PC-9 (cell line): ENCODE measurements at regions not wholly inside any gene's neighbourhood (a gene's known extent, or its start where the extent isn't known, plus 50 kb on each side); places are given as distances from the start of the nearest gene placed in this dataset.

Source experiments
- BruUV-seq: library from RNA; stranded (reverse); fragments of 400-500 nt; replicated peaks from 2 replicates; lab custom pipeline; 2021; lab: Mats Ljungman, UMichigan
- CTCF ChIA-PET: fragments of 300-600 bp; sonication (Branson Sonifier 250); formaldehyde crosslinking; loops from one replicate; lab custom pipeline; 2022; ENCODE audit warnings: antibody characterized with exemption; lab: Charles Lee
- POLR2A ChIA-PET: fragments of 300-600 bp; sonication (Branson Sonifier 250); formaldehyde crosslinking; loops from one replicate; lab custom pipeline; 2022; ENCODE audit warnings: antibody characterized with exemption; ENCODE audit not compliant: unreplicated experiment; lab: Charles Lee
- DNase-seq, 2 experiments: peaks; one replicate each; pipeline versions ENCODE4 v3.0.0 to v3.0.0-alpha.2; 2015 to 2022; ENCODE audit warnings: mixed read lengths in 1 of 2
- H2AFZ ChIP-seq: fragments of 200-600 bp; sonication (generic); 2 replicates; pipeline ENCODE4 v1.8.1; 2017; ENCODE audit warnings: antibody characterized with exemption
- H3F3A ChIP-seq: fragments of 200-600 bp; sonication (generic); 2 replicates; pipeline ENCODE4 v1.8.1; 2017; ENCODE audit warnings: antibody characterized with exemption, mild to moderate bottlenecking, low read depth; ENCODE audit not compliant: insufficient read depth
- H3K27ac ChIP-seq: fragments of 200-600 bp; sonication (generic); 2 replicates; pipeline ENCODE4 v1.6.1; 2016; ENCODE audit warnings: mixed run types
- H3K27me3 ChIP-seq: fragments of 200-600 bp; sonication (generic); 2 replicates; pipeline ENCODE4 v1.6.1; 2016; ENCODE audit warnings: low read depth, mixed run types; ENCODE audit not compliant: insufficient read depth
- H3K36me3 ChIP-seq: fragments of 200-600 bp; sonication (generic); 2 replicates; pipeline ENCODE4 v1.6.1; 2016; ENCODE audit warnings: low read depth, mixed run types
- H3K4me1 ChIP-seq: fragments of 200-600 bp; sonication (generic); replicated peaks from 2 replicates; pipeline ENCODE4 v1.6.1; 2016; ENCODE audit warnings: mixed run types; ENCODE audit not compliant: insufficient read depth
- H3K4me2 ChIP-seq: fragments of 200-600 bp; sonication (generic); 2 replicates; pipeline ENCODE4 v1.6.1; 2017; ENCODE audit warnings: mixed run types
- H3K4me3 ChIP-seq: fragments of 200-600 bp; sonication (generic); 2 replicates; pipeline ENCODE4 v1.6.1; 2016; ENCODE audit warnings: mixed run types
- H3K79me2 ChIP-seq: fragments of 200-600 bp; sonication (generic); 2 replicates; pipeline ENCODE4 v1.6.1; 2017; ENCODE audit warnings: low read depth, mixed run types
- H3K9me2 ChIP-seq: fragments of 200-600 bp; sonication (generic); 2 replicates; pipeline ENCODE4 v1.8.1; 2017; ENCODE audit warnings: mild to moderate bottlenecking; ENCODE audit not compliant: insufficient read depth
- H3K9me3 ChIP-seq: fragments of 200-600 bp; sonication (generic); 2 replicates; pipeline ENCODE4 v1.8.1; 2016; ENCODE audit warnings: low read depth; ENCODE audit not compliant: insufficient read depth
- H4K20me1 ChIP-seq: fragments of 200-600 bp; sonication (generic); 2 replicates; pipeline ENCODE4 v1.8.1; 2017; ENCODE audit not compliant: insufficient read depth
- EZH2 ChIP-seq: fragments of 200-600 bp; sonication (generic); IDR thresholded peaks from 2 replicates; pipeline ENCODE4 v1.8.0; 2017; ENCODE audit warnings: antibody characterized with exemption, low read depth
- intact Hi-C: fragments of 100-400 bp; cut with micrococcal nuclease; formaldehyde crosslinking; loops from one replicate; pipeline ENCODE4 v1.10.0; 2022; ENCODE audit not compliant: unreplicated experiment
- TF ChIP-seq, protein P1 (sequence below): fragments of 200-600 bp; sonication (generic); conservative IDR thresholded peaks from 2 replicates; pipeline ENCODE4 v1.6.1; 2017; ENCODE audit warnings: mixed run types, antibody characterized with exemption, mild to moderate bottlenecking, moderate library complexity

DNA sequence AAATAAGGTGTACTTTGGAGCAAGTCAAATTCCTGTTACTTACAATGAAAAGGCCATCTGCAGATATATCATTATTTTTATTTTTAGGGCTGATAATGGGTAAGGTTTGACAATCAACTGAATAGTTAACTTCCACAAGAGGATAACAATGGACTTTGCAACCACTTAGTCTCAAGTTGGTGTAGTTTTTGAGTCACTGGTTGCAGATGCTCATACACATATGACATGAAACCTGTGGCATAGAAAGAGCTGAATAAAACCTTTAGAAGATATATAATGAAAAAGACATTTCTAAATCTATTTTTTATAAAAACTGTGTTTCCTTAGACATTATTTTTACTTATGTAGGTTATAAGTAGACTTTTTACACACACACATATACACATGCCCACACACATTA is 2110.9 kb downstream of the PCDH7 start:
- Histone ChIP-seq H3K4me2 (no peak overlapping the region), H4K20me1 (no peaks in the 10 kb centered on the region), H3K9me3 (no peaks in the 10 kb centered on the region), H3K36me3 (no peaks in the 10 kb centered on the region), H3K4me3 (no peak overlapping the region), H3K79me2 (no peaks in the 10 kb centered on the region), H3F3A (no peaks in the 10 kb centered on the region), H2AFZ (no peak overlapping the region), H3K27me3 (no peaks in the 10 kb centered on the region), H3K4me1 (no peaks in the 10 kb centered on the region), H3K27ac (no peak overlapping the region), H3K9me2 (no peaks in the 10 kb centered on the region)
- intact Hi-C loops, result no loop called here
- no TSS peak for BruUV-seq
- DNase-seq, result no peak
- TF ChIP-seq EZH2, result no peak
- TF ChIP-seq, protein P1, sequence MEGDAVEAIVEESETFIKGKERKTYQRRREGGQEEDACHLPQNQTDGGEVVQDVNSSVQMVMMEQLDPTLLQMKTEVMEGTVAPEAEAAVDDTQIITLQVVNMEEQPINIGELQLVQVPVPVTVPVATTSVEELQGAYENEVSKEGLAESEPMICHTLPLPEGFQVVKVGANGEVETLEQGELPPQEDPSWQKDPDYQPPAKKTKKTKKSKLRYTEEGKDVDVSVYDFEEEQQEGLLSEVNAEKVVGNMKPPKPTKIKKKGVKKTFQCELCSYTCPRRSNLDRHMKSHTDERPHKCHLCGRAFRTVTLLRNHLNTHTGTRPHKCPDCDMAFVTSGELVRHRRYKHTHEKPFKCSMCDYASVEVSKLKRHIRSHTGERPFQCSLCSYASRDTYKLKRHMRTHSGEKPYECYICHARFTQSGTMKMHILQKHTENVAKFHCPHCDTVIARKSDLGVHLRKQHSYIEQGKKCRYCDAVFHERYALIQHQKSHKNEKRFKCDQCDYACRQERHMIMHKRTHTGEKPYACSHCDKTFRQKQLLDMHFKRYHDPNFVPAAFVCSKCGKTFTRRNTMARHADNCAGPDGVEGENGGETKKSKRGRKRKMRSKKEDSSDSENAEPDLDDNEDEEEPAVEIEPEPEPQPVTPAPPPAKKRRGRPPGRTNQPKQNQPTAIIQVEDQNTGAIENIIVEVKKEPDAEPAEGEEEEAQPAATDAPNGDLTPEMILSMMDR, result no peak
- CTCF ChIA-PET, result interaction anchor here (0.6 kb wide), 1 partner anchor 230 kb away, joined by 4 read pairs; no protein-coding TSS in a partner anchor
- POLR2A ChIA-PET, result no interaction called here

DNA sequence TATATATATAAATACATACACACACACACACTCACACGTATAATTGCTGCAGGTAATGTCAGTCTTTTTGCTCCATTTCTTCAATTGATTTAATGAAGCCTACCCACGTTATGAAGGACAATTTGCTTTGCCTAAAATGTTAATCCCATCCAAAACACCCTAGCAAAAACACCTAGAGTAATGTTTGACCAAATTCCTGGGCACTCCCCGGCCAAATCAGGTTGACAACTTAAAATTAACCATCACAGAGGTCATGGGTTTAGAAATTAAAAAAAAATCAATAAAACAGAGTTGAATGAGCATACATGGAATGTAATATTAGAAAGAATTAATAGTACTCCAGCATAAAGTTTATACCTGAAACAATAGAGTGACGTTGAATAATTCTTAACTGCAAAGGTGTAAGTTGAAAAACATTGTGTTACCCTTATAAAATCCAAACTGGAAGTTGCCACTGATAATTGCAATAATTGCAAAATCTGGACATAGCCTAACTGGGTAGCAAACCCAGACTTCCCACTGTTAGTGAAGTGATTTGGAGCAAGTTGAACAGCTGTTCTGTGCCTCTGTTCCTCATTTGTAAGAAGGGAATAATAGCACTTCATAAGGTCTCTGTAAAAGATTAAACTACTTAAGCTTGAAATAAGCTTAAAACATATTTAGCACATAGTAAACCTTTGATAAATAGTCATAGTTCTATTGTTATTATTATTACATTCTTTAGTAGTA is 2120.5 kb downstream of the PCDH7 start:
- no peaks in the 10 kb centered on the region for H3K36me3 ChIP-seq
- H3K79me2 ChIP-seq, result no peaks in the 10 kb centered on the region
- H3K4me3 ChIP-seq, result no peak overlapping the region
- BruUV-seq, result no TSS peak
- no peaks in the 10 kb centered on the region for H4K20me1 ChIP-seq
- intact Hi-C loops, result no loop called here
- CTCF ChIA-PET, result no interaction called here
- H3K9me3 ChIP-seq, result no peaks in the 10 kb centered on the region
- H3K27me3 ChIP-seq, result no peaks in the 10 kb centered on the region
- no peak overlapping the region for H3K27ac ChIP-seq
- TF ChIP-seq, protein P1, result no peak
- TF ChIP-seq EZH2, result no peak
- no peaks in the 10 kb centered on the region for H3F3A ChIP-seq
- DNase-seq, result no peak
- H2AFZ ChIP-seq, result no peak overlapping the region
- POLR2A ChIA-PET, result no interaction called here
- no peak overlapping the region for H3K4me2 ChIP-seq
- no peaks in the 10 kb centered on the region for H3K4me1 ChIP-seq
- H3K9me2 ChIP-seq, result no peaks in the 10 kb centered on the region

- no peaks in the 10 kb centered on the region for H3K9me2 ChIP-seq
- no peak overlapping the region for H2AFZ ChIP-seq
- no peaks in the 10 kb centered on the region for H3F3A ChIP-seq
- intact Hi-C loops, result no loop called here
- H3K4me1 ChIP-seq, result no peaks in the 10 kb centered on the region
- H3K79me2 ChIP-seq, result no peaks in the 10 kb centered on the region
- H3K27me3 ChIP-seq, result no peaks in the 10 kb centered on the region
- no peaks in the 10 kb centered on the region for H3K36me3 ChIP-seq
- ChIA-PET CTCF (no interaction called here), POLR2A (no interaction called here)
- DNase-seq, result no peak
- no peaks in the 10 kb centered on the region for H3K9me3 ChIP-seq
- H3K27ac ChIP-seq, result no peak overlapping the region
- no TSS peak for BruUV-seq
- TF ChIP-seq, protein P1, result no peak
- TF ChIP-seq EZH2, result no peak
- H3K4me3 ChIP-seq, result no peak overlapping the region
- no peaks in the 10 kb centered on the region for H4K20me1 ChIP-seq
- no peak overlapping the region for H3K4me2 ChIP-seq
Measured at GRCh38 chr4:32841217-32841616, 2121.0 kb downstream of the PCDH7 start.
